ENCODE measurements at regions not wholly inside any gene's neighbourhood (a gene's known extent, or its start where the extent isn't known, plus 50 kb on each side); places are given as distances from the start of the nearest gene placed in this dataset.

DNA sequence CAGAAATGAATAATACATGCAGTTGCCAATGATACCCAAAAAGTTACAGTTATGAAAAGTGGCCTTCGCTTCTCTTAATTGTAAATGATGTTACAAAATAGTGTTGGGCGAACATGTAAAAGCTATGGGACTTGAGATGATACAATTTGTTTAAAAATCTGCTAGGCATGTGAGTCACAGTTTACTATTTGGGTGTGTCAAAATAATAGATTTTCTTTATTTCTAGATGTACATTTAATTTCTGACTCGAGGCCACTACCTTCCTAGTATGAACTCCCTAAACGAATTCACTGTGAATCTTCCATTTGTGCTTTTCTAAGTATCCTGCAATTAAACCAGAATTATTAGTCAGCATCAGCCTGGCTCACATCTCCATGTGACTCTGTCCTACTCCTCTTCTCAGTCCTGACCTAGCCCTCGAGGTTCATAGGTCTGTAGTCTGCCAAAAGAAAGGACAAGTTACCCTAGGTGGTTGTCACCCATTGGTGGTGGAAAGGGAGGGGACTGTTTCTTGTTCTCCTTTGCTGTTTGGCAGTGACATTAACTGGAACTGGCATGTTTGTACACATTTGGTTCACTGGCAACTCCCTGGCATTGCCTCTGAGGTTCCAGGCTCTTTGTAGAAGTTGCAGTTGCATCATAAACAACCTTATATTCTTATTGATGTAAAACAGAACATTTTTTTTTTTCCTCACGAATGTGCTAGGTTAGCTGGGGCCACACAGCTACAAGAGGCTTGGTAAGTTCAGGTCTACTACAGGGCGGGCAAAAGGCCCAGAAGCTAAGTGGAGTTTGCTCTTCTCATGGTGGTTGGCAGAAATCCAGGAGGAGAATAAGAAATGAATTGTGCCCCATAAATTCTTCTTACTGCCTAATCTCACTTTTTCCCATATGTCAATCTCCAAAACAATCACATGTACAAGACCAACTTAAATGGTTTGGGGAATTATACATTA lies 746.5 kb upstream of the ADAMTS5 start:
- Histone ChIP-seq H3K27ac (ENCODE audit: low read depth in 1 of 2, low read length in 2 of 2) (no peak overlapping the region), H3K79me2 (ENCODE audit: insufficient read depth, low read length) (no peaks in the 10 kb centered on the region), H3K9ac (ENCODE audit: insufficient read depth, low read length, poor library complexity, severe bottlenecking) (no peak overlapping the region), H4K20me1 (ENCODE audit: insufficient read depth, low read length) (no peaks in the 10 kb centered on the region), H3K9me3 (replicated peaks in 1 of 2; ENCODE audit: control insufficient read depth in 1 of 2, insufficient read depth in 1 of 2, low read length in 2 of 2) (no peaks in the 10 kb centered on the region), H3K4me2 (replicated peaks; ENCODE audit: extremely low read depth, low read length, poor library complexity, severe bottlenecking) (no peak overlapping the region), H3K4me1 (ENCODE audit: control insufficient read depth in 1 of 2, insufficient read depth in 2 of 2, low read length in 2 of 2) (no peaks in the 10 kb centered on the region), H3K4me3 (replicated peaks in 1 of 3; ENCODE audit: low read depth in 2 of 3, low read length in 3 of 3) (no peak overlapping the region), H3K27me3 (ENCODE audit: control insufficient read depth in 2 of 2, insufficient read depth in 2 of 2, low read length in 2 of 2) (no peaks in the 10 kb centered on the region), H2AFZ (ENCODE audit: insufficient read depth, low read depth, low read length, poor library complexity, severe bottlenecking) (no peak overlapping the region), H3K36me3 (replicated peaks in 1 of 2; ENCODE audit: control insufficient read depth in 1 of 2, insufficient read depth in 2 of 2, low read length in 2 of 2) (no peaks in the 10 kb centered on the region)
- H3K9me3 Mint-ChIP-seq: peaks cover 0 to 5% (median under 1%) of the 10 kb centered on the region in 7 donors
- H3K4me1 Mint-ChIP-seq: no peaks in the 10 kb centered on the region
- H3K27ac Mint-ChIP-seq: no peak overlapping the region
- H3K4me3 Mint-ChIP-seq: no peak overlapping the region
- intact Hi-C loops (cut with micrococcal nuclease): no loop called here
- DNase-seq: no peak
- TF ChIP-seq, protein P1, sequence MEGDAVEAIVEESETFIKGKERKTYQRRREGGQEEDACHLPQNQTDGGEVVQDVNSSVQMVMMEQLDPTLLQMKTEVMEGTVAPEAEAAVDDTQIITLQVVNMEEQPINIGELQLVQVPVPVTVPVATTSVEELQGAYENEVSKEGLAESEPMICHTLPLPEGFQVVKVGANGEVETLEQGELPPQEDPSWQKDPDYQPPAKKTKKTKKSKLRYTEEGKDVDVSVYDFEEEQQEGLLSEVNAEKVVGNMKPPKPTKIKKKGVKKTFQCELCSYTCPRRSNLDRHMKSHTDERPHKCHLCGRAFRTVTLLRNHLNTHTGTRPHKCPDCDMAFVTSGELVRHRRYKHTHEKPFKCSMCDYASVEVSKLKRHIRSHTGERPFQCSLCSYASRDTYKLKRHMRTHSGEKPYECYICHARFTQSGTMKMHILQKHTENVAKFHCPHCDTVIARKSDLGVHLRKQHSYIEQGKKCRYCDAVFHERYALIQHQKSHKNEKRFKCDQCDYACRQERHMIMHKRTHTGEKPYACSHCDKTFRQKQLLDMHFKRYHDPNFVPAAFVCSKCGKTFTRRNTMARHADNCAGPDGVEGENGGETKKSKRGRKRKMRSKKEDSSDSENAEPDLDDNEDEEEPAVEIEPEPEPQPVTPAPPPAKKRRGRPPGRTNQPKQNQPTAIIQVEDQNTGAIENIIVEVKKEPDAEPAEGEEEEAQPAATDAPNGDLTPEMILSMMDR (IDR thresholded peaks at IDR 0.05): no peak
- H3K27me3 Mint-ChIP-seq (ENCODE audit: low read depth in 3 of 3): no peaks in the 10 kb centered on the region
- H3K36me3 Mint-ChIP-seq: no peaks in the 10 kb centered on the region
- WGBS (ENCODE audit: insufficient coverage): 78% methylated on average over 4 of the region's 7 CpGs

DNA sequence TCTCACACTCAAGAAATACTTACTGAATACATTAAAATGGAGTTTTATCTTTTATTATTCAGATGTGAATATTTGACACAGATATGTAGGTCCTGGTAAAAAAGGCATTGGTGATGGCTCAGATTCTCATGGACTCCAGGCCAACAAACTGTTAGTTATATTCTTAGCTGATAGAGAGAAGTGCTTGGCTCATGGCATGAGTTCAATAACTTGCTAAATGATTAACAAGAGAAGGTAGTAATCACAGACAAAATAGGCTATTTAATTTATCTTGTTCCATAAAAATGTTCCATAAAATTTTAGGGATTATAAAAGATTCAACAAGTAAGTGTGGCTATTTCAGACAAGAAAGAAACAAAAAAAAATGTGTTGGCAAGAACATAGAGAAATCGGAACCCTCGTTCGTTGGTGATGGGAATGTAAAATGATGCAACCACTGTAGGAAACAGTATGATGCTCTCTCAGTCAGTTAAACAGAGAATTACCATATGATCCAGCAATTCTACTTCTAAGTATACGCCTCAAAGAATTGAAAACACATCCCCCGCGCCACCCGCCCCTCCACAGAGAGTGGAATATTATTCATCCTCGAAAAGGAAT lies 737.8 kb upstream of the ADAMTS5 start:
- H2AFZ ChIP-seq (ENCODE audit: insufficient read depth, low read depth, low read length, poor library complexity, severe bottlenecking): no peak overlapping the region
- Mint-ChIP-seq H3K27me3 (ENCODE audit: low read depth in 3 of 3) (peaks cover 0 to 4% (median 4%) of the 10 kb centered on the region in 3 donors), H3K27ac (no peak overlapping the region), H3K4me1 (no peaks in the 10 kb centered on the region), H3K36me3 (no peaks in the 10 kb centered on the region), H3K4me3 (no peak overlapping the region), H3K9me3 (peaks cover 0 to 6% (median 0%) of the 10 kb centered on the region in 7 donors)
- TF ChIP-seq, protein P1 (IDR thresholded peaks at IDR 0.05): no peak
- no peaks in the 10 kb centered on the region for H3K79me2 ChIP-seq (ENCODE audit: insufficient read depth, low read length)
- no peaks in the 10 kb centered on the region for H4K20me1 ChIP-seq (ENCODE audit: insufficient read depth, low read length)
- intact Hi-C loops (cut with micrococcal nuclease): loop anchor here (5.0 to 10.0 kb wide), 3 partner anchors 852 to 1040 kb away; partner anchors contain the start of gene ADAMTS1 (in 1 of the 2)
- H3K27me3 ChIP-seq (ENCODE audit: control insufficient read depth in 2 of 2, insufficient read depth in 2 of 2, low read length in 2 of 2): no peaks in the 10 kb centered on the region
- DNase-seq: no peak
- H3K27ac ChIP-seq (ENCODE audit: low read depth in 1 of 2, low read length in 2 of 2): no peak overlapping the region
- no peak overlapping the region for H3K9ac ChIP-seq (ENCODE audit: insufficient read depth, low read length, poor library complexity, severe bottlenecking)
- no peak overlapping the region for H3K4me3 ChIP-seq (replicated peaks in 1 of 3; ENCODE audit: low read depth in 2 of 3, low read length in 3 of 3)
- WGBS (ENCODE audit: insufficient coverage): no CpG with 5 or more reads among the region's 8 CpGs
- H3K9me3 ChIP-seq (replicated peaks in 1 of 2; ENCODE audit: control insufficient read depth in 1 of 2, insufficient read depth in 1 of 2, low read length in 2 of 2): no peaks in the 10 kb centered on the region
- no peak overlapping the region for H3K4me2 ChIP-seq (replicated peaks; ENCODE audit: extremely low read depth, low read length, poor library complexity, severe bottlenecking)
- no peaks in the 10 kb centered on the region for H3K36me3 ChIP-seq (replicated peaks in 1 of 2; ENCODE audit: control insufficient read depth in 1 of 2, insufficient read depth in 2 of 2, low read length in 2 of 2)
- H3K4me1 ChIP-seq (ENCODE audit: control insufficient read depth in 1 of 2, insufficient read depth in 2 of 2, low read length in 2 of 2): no peaks in the 10 kb centered on the region
